Kidney glomerular epithelial cell (primary cell): ENCODE measurements at regions not wholly inside any gene's neighbourhood (a gene's known extent, or its start where the extent isn't known, plus 50 kb on each side); places are given as distances from the start of the nearest gene placed in this dataset.
"Not testable (repeated sequence)": the region's sequence is repeated elsewhere in the genome, so short reads cannot be mapped to it uniquely, and the experiment has no call there.

Experiments
- DNase-seq: peaks from one replicate; lab custom pipeline; 2025; lab: John Stamatoyannopoulos, UW

GRCh38 chr10:31187607-31188210, 131.3 kb upstream of the ZEB1 start:
- DNase-seq, result no peak

GRCh38 chr10:31188792-31189406, 130.1 kb upstream of the ZEB1 start:
- DNase-seq, result no peak

GRCh38 chr10:31190488-31190887, 128.5 kb upstream of the ZEB1 start:
- no peak for DNase-seq

GRCh38 chr10:31192475-31192874, 126.5 kb upstream of the ZEB1 start:
- no peak for DNase-seq

GRCh38 chr10:31194986-31195385, 124.0 kb upstream of the ZEB1 start:
- DNase-seq, result no peak

- no peak for DNase-seq
These were observed 121.1 kb upstream of the ZEB1 start for GRCh38 chr10:31197886-31198285.

GRCh38 chr10:31204090-31204489, 114.9 kb upstream of the ZEB1 start:
- DNase-seq, result no peak

GRCh38 chr10:31207636-31208035, 111.4 kb upstream of the ZEB1 start:
- no peak for DNase-seq

GRCh38 chr10:31209478-31209877, 109.5 kb upstream of the ZEB1 start:
- DNase-seq, result no peak

GRCh38 chr10:31210190-31210589, 108.8 kb upstream of the ZEB1 start:
- no peak for DNase-seq

- no peak for DNase-seq
These were observed 105.1 kb upstream of the ZEB1 start for GRCh38 chr10:31213959-31214358.

- DNase-seq, result no peak
These were observed 104.0 kb upstream of the ZEB1 start for GRCh38 chr10:31215052-31215451.

- DNase-seq, result no peak
These were observed 99.7 kb upstream of the ZEB1 start for GRCh38 chr10:31219306-31219705.

GRCh38 chr10:31228780-31229179, 90.2 kb upstream of the ZEB1 start:
- DNase-seq, result not testable (repeated sequence)

- DNase-seq, result no peak
These were observed 79.1 kb upstream of the ZEB1 start for GRCh38 chr10:31239961-31240360.

GRCh38 chr10:31242902-31243301, 76.1 kb upstream of the ZEB1 start:
- peak; percentile 70 for DNase-seq

GRCh38 chr10:31251118-31251517, 67.9 kb upstream of the ZEB1 start:
- DNase-seq, result not testable (repeated sequence)

GRCh38 chr10:31253237-31253636, 65.8 kb upstream of the ZEB1 start:
- DNase-seq, result no peak

- peak; percentile 7 for DNase-seq
These were observed 57.3 kb upstream of the ZEB1 start for GRCh38 chr10:31261511-31262311.

GRCh38 chr10:31262672-31263071, 56.3 kb upstream of the ZEB1 start:
- no peak for DNase-seq

- DNase-seq, result no peak
These were observed 55.1 kb upstream of the ZEB1 start for GRCh38 chr10:31263903-31264302.

- DNase-seq, result no peak
These were observed 50.3 kb upstream of the ZEB1 start for GRCh38 chr10:31268444-31269303.
